ENCODE measurements at regions not wholly inside any gene's neighbourhood (a gene's known extent, or its start where the extent isn't known, plus 50 kb on each side); places are given as distances from the start of the nearest gene placed in this dataset.

DNA sequence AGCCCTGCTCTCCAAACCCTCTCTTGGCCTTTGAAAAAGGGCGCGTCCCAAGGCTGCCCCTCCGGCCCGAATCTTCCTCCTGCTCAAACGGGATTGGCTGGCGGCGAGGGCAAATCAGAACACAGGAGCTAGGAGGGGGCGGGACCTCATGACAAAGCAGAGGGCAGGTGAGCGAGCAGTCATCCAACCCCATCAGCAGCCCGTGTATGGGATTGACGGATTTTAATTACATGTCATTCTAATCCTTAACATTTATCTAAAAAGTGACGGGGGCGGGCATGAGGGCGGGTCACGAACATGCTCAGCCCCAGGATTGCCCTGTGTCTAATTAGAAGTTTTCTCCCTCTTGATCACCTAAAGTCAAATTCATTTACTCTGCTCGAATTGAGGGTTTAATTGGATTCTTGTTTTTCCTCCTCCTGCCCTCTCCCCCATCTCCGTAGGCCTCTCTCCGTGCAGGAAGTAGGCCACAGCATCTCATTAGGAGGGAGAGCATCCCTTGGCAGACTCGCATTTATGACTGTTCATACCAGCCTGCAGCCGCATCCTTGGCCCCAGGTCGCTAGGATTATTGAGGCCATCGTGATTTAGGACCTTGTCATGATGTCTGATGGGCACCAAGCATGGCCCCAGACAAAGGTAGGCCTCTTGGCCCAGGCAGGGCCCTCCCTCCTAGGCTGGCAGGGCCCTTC, 147.1 kb downstream of the CHST1 start:
- TF ChIP-seq, protein P1, sequence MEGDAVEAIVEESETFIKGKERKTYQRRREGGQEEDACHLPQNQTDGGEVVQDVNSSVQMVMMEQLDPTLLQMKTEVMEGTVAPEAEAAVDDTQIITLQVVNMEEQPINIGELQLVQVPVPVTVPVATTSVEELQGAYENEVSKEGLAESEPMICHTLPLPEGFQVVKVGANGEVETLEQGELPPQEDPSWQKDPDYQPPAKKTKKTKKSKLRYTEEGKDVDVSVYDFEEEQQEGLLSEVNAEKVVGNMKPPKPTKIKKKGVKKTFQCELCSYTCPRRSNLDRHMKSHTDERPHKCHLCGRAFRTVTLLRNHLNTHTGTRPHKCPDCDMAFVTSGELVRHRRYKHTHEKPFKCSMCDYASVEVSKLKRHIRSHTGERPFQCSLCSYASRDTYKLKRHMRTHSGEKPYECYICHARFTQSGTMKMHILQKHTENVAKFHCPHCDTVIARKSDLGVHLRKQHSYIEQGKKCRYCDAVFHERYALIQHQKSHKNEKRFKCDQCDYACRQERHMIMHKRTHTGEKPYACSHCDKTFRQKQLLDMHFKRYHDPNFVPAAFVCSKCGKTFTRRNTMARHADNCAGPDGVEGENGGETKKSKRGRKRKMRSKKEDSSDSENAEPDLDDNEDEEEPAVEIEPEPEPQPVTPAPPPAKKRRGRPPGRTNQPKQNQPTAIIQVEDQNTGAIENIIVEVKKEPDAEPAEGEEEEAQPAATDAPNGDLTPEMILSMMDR (IDR thresholded peaks at IDR 0.05; ENCODE audit: low read length): no peak
- TF ChIP-seq EZH2phosphoT487 (IDR thresholded peaks at IDR 0.05; ENCODE audit: low read length): no peak

Measured in MM.1S (cell line).